Epithelial cell of esophagus (primary cell): ENCODE measurements at regions not wholly inside any gene's neighbourhood (a gene's known extent, or its start where the extent isn't known, plus 50 kb on each side); places are given as distances from the start of the nearest gene placed in this dataset.

Experiments
- DNase-seq: peaks from one replicate; pipeline ENCODE4 v3.0.0; 2010; ENCODE audit warnings: low read depth
- H3K4me3 ChIP-seq: 2 replicates; pipeline ENCODE4 v1.5.1; 2011; ENCODE audit warnings: mild to moderate bottlenecking, low read length, control low read depth
- CTCF ChIP-seq: IDR thresholded peaks from 2 replicates; pipeline ENCODE4 v1.5.1; 2011; ENCODE audit warnings: low read depth, mild to moderate bottlenecking, low read length, control low read depth, inconsistent platforms; ENCODE audit not compliant: insufficient read depth; ENCODE audit errors: missing control alignments

- no peak for TF ChIP-seq CTCF
- no peak for DNase-seq
- H3K4me3 ChIP-seq: no peak overlapping the region
Observed at GRCh38 chr5:117103703-117104102, 529.1 kb upstream of the SEMA6A start.

GRCh38 chr5:117102591-117102990, 528.0 kb upstream of the SEMA6A start:
- no peak overlapping the region for H3K4me3 ChIP-seq
- TF ChIP-seq CTCF: no peak
- no peak for DNase-seq

- H3K4me3 ChIP-seq: no peak overlapping the region
- TF ChIP-seq CTCF: no peak
- DNase-seq: no peak
Observed at GRCh38 chr5:117100176-117100575, 525.6 kb upstream of the SEMA6A start.

- no peak overlapping the region for H3K4me3 ChIP-seq
- no peak for TF ChIP-seq CTCF
- DNase-seq: no peak
Observed at GRCh38 chr5:117098094-117098493, 523.5 kb upstream of the SEMA6A start.

- no peak overlapping the region for H3K4me3 ChIP-seq
- DNase-seq: no peak
- TF ChIP-seq CTCF: no peak
Observed at GRCh38 chr5:117095346-117096332, 521.0 kb upstream of the SEMA6A start.

- no peak for DNase-seq
- TF ChIP-seq CTCF: no peak
- no peak overlapping the region for H3K4me3 ChIP-seq
Observed at GRCh38 chr5:117094114-117094815, 519.6 kb upstream of the SEMA6A start.
